GM21381 (cell line): ENCODE measurements at regions not wholly inside any gene's neighbourhood (a gene's known extent, or its start where the extent isn't known, plus 50 kb on each side); places are given as distances from the start of the nearest gene placed in this dataset.
"Not testable (repeated sequence)": the region's sequence is repeated elsewhere in the genome, so short reads cannot be mapped to it uniquely, and the experiment has no call there.

Experiments used
- ATAC-seq: cut with Tn5 transposase; IDR thresholded peaks from one replicate; pipeline ENCODE4 v1.9.1; 2021; ENCODE audit warnings: mild to moderate bottlenecking, moderate library complexity; ENCODE audit not compliant: unreplicated experiment

DNA sequence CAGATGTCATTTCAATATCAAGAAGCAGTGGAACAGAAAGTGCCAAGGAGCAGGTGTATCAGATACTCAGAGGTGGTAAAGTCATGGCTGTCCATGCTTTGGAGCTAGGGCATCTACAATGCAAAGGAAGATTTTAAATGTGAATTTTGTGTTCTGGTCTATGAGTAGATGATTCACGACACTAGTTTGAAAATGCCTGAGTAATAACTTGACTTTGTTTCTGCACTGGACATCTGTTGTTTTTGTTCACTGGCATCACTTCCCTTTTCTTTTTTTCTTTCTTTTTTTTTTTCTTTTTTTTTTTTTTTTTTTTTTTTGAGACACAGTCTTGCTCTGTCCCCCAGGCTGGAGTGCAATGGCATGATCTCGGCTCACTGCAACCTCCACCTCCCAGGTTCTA lies 460.7 kb upstream of the PAPPA start:
- not testable (repeated sequence) for ATAC-seq

- ATAC-seq = no peak
Measured at GRCh38 chr9:115694014-115694413, 459.6 kb upstream of the PAPPA start.

- ATAC-seq = no peak
Measured at GRCh38 chr9:115694991-115695390, 458.6 kb upstream of the PAPPA start.

GRCh38 chr9:115712981-115713380 lies 440.6 kb upstream of the PAPPA start:
- ATAC-seq = no peak

DNA sequence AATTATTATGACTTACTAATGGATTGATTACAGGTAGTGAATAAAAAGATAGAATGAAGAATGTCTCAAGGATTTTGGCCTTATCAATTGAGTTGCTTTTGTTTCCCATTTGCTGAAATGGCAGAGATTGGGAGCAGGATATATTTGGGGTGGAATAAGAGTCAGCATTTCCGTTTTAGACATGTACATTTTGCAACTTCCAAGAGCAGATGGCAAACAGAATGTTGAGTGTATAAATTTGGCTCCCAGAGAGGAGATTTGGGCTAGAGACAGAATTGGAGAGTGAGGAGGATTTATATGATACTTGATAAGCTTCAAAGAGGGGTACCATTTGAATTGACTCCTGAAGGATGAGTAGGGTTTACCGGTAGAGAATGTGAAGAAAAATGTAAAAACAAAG lies 437.9 kb upstream of the PAPPA start:
- no peak for ATAC-seq

GRCh38 chr9:115717298-115717697 lies 436.3 kb upstream of the PAPPA start:
- ATAC-seq = no peak

DNA sequence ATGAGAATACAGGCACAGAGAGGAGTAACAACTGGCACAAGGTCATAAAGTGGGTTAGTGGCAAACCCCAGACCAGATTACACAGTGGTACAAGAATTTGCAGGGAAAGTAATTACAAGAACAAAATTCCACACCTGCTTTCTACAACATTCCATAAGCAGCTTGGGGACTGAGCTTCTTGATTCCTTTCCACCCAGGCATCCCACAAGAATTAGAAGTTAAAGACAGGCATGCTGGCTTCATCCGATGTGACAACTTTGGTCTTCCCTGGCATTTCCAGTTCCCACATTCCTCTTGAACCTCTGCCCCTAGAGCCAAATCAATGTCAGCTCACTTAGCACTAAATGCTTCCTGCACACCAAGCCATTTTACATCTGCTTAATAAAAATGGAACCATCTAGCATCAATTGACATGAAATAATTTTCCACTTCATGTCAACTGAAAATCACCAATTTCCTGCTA lies 435.8 kb upstream of the PAPPA start:
- ATAC-seq = no peak

DNA sequence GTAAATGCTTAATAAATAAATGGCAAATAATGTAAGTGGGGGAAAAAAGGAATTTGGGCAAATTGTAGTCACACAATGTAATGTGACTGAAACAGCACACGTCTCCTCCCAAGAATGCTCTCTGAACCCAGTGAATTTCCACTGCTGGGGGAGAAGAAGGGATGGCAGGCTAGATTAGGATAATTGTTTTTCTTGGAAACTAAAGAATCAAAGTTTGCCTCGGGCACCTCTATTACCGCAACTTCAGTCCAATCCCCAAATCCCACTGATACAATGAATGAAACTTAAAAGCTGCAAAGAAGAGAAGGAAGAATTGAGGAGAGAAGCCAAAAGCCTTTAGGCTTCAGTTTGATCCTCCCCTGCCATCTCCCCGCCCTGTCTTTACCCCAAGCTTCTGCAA lies 423.2 kb upstream of the PAPPA start:
- ATAC-seq = no peak

DNA sequence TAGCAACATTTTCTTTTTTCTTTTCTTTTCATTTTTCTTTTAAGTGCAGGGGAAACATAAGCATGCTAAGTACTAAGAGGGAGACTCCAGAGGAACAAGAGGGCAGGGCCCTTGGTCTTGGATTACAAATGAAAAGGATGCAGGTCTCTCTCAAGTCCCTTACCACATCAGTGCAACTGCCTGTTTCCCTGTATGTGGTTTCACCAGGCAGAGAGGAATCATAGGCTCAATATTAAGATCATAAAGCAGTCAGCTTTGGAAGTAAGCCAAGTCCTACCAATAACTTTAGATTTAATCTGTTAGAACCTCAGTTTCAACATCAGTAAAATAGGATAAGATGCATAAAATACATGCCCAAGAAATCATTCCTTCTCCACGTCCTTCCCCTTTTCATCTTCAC lies 422.7 kb upstream of the PAPPA start:
- no peak for ATAC-seq

- ATAC-seq = no peak
Measured at GRCh38 chr9:115733318-115734110, 420.1 kb upstream of the PAPPA start.

- ATAC-seq = no peak
Measured at GRCh38 chr9:115739096-115739875, 414.3 kb upstream of the PAPPA start.

- ATAC-seq = no peak
Measured at GRCh38 chr9:115740986-115741385, 412.6 kb upstream of the PAPPA start.

- ATAC-seq = no peak
Measured at GRCh38 chr9:115743709-115744605, 409.6 kb upstream of the PAPPA start.

DNA sequence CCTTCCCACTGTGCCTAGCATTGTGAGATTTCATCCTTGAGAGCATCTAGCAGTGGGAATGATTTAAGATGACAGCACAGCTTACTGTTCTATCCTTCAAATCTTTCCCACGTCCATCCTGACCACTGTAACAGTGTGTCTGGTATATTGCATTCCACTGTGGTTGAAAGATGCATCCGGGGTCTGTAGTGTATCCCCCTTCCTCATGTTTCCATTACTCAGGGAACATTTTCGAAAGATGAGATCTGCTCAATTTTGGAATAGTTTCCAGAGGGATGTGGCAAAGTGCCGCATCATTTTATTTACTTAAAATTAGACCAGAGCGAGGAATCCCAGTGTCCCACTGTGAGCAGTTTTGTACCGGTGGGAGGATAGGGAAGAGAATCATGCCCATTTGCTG lies 407.1 kb upstream of the PAPPA start:
- no peak for ATAC-seq

- no peak for ATAC-seq
Measured at GRCh38 chr9:115747731-115748130, 405.9 kb upstream of the PAPPA start.

DNA sequence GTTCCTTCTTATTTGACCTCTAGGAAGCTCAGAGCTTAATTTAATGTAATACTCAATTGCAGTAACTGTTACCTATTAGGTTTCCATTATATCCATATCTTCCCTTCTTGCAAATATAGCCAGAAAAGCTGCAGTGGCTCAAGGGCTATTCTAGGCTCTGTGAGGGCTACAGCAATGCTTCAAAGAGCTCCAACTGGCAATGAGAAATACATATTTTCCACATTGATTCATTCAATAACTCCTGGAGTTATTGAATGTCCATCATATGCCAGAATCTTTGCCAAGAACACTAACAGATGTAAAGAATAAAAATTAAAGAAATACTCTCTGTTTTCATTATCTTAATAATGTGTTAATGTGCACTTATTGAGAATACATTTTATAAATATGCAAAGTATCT lies 396.9 kb upstream of the PAPPA start:
- ATAC-seq = no peak

GRCh38 chr9:115757461-115757860 lies 396.1 kb upstream of the PAPPA start:
- ATAC-seq = no peak

GRCh38 chr9:115758441-115758840 lies 395.1 kb upstream of the PAPPA start:
- no peak for ATAC-seq

DNA sequence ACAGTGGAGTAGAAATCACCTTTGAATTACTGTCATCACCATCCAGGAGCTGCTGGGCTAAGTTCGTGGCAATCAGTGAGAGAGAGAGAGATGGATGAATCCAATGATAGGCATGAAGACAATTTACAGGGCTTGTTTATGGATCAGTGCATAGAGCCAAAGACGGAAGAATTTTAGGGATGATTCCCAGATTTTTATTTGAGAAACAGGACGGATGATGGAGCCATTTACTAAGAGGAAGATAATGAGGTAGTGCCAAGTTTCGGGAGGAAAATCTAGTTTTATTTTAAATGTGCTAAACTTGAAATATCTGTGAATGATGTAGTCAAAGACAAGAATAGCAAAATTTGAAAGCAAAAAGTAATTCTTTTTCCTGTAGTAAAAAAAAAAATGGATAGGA lies 394.2 kb upstream of the PAPPA start:
- ATAC-seq = no peak

- no peak for ATAC-seq
Measured at GRCh38 chr9:115764645-115765044, 388.9 kb upstream of the PAPPA start.

DNA sequence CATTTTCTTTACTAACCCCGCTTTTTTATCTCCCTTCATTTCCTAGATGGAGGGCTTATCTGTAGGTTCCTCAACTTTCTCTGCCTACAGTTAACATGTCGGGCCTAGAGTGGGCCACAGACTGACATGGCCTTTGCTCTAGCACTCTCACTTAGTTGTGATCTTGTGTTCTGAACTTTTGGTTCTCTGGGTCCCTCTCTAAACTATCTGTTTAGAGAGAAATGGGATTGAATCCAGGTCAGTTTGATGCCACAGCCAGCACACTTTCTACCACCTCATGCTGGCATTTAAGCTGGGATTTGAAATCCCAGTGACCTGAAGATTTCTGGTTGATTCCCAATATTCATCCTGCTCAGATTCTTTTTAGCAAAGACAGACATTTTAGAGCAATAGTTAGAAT lies 388.5 kb upstream of the PAPPA start:
- no peak for ATAC-seq
